CD4-positive, alpha-beta T cell treated with Interferon alpha-2 for 1 hour (primary cell): ENCODE measurements at regions not wholly inside any gene's neighbourhood (a gene's known extent, or its start where the extent isn't known, plus 50 kb on each side); places are given as distances from the start of the nearest gene placed in this dataset.
"Not testable (repeated sequence)": the region's sequence is repeated elsewhere in the genome, so short reads cannot be mapped to it uniquely, and the experiment has no call there.

Source experiments
- DNase-seq, 2 donors: peaks; one replicate each; pipeline ENCODE4 v3.0.0-alpha.2; 2020 to 2022

- DNase-seq = no peak
Measured at GRCh38 chrY:18904296-18904695, 130.8 kb upstream of the HSFY2 start.

- no peak for DNase-seq
Measured at GRCh38 chrY:18891994-18892393, 118.5 kb upstream of the HSFY2 start.

GRCh38 chrY:18889548-18889947 lies 116.0 kb upstream of the HSFY2 start:
- DNase-seq = no peak

GRCh38 chrY:18884748-18885147 lies 111.2 kb upstream of the HSFY2 start:
- DNase-seq = no peak

GRCh38 chrY:18869145-18869544 lies 95.6 kb upstream of the HSFY2 start:
- DNase-seq = not testable (repeated sequence)

- DNase-seq = not testable (repeated sequence)
Measured at GRCh38 chrY:18866887-18867551, 93.5 kb upstream of the HSFY2 start.

- DNase-seq = not testable (repeated sequence)
Measured at GRCh38 chrY:18860856-18861255, 87.3 kb upstream of the HSFY2 start.

GRCh38 chrY:18858484-18859191 lies 85.1 kb upstream of the HSFY2 start:
- DNase-seq = not testable (repeated sequence)

GRCh38 chrY:18855184-18855583 lies 81.6 kb upstream of the HSFY2 start:
- DNase-seq = not testable (repeated sequence)

GRCh38 chrY:18853323-18853722 lies 79.8 kb upstream of the HSFY2 start:
- DNase-seq = not testable (repeated sequence)

- DNase-seq = not testable (repeated sequence)
Measured at GRCh38 chrY:18836643-18837042, 63.1 kb upstream of the HSFY2 start.
